Fibroblast of the aortic adventitia (primary cell): ENCODE measurements at regions not wholly inside any gene's neighbourhood (a gene's known extent, or its start where the extent isn't known, plus 50 kb on each side); places are given as distances from the start of the nearest gene placed in this dataset.

Experiments
- DNase-seq: peaks from one replicate; pipeline ENCODE4 v3.0.0-alpha.2; 2010; ENCODE audit warnings: low read depth
- H3K4me3 ChIP-seq: 2 replicates; pipeline ENCODE4 v1.5.1; 2011; ENCODE audit warnings: low read depth, mild to moderate bottlenecking, control low read depth, low read length, moderate library complexity
- CTCF ChIP-seq: IDR thresholded peaks from 2 replicates; pipeline ENCODE4 v1.5.1; 2011; ENCODE audit warnings: mild to moderate bottlenecking, low read length, control low read depth, inconsistent platforms; ENCODE audit not compliant: insufficient read depth

DNA sequence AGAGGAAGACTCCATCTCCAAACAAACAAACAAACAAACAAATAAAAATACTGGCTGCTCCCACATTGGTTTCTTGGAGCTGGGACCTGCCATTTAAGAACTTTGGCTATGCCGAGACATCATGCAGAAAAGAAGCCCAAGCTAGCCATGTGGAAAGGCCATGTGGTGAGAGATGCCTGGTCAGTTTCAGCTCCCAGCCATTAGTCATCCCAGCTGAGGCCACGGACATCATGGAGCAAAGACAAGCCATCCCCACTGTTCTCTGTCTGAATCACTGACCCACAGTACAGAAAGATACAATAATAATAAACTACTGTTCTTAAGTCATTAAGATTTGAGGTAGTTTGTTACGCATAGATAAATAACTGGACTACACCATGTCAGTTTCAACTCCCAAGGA is 70.0 kb upstream of the PCBD1 start:
- DNase-seq, result no peak
- TF ChIP-seq CTCF, result no peak
- H3K4me3 ChIP-seq, result no peak overlapping the region

DNA sequence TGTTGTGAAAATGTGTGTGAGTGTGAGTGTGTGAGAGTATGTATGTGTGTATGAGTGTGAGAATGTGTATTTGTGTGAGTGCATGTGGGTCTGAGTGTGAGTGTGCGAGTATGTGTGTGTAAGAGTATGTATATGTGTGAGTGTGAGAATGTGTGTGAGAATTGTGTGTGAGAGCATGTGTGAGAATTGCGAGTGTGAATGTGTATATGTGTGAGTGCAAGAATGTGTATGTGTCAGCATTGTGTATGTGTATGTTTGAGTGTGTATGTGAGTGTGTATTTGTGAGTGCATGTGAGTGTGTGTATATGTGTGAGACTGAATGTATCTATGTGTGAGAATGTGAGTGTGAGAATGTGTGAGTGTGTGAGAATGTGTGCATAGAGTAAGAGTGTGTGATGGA is 72.0 kb upstream of the PCBD1 start:
- H3K4me3 ChIP-seq, result no peak overlapping the region
- DNase-seq, result no peak
- TF ChIP-seq CTCF, result no peak

GRCh38 chr10:70960783-70961570 is 72.6 kb upstream of the PCBD1 start:
- H3K4me3 ChIP-seq, result no peak overlapping the region
- DNase-seq, result no peak
- TF ChIP-seq CTCF, result no peak

DNA sequence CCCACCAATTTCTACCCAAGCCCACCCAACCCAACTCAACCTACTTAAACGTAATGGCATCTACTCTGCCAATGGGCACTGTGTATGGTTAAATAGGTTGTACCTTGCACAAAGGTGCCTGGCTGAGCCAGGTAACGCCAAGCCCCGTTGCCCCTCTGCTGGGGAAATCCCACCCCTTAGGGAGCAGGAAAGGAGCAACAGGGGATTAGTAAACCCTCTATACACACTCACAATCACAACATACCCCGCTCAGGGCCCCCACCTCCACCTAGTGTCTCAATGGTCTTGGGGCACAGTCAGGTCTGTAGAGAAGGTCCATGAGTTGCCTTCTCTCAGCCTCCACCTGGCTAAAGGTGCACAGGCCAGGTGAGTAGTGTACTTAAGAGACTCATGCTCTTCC is 74.3 kb upstream of the PCBD1 start:
- H3K4me3 ChIP-seq, result no peak overlapping the region
- TF ChIP-seq CTCF, result no peak
- no peak for DNase-seq

GRCh38 chr10:70963271-70963670 is 74.9 kb upstream of the PCBD1 start:
- DNase-seq, result no peak
- no peak for TF ChIP-seq CTCF
- no peak overlapping the region for H3K4me3 ChIP-seq

- TF ChIP-seq CTCF, result no peak
These were observed 75.9 kb upstream of the PCBD1 start for GRCh38 chr10:70964245-70964644.

GRCh38 chr10:70964881-70965280 is 76.5 kb upstream of the PCBD1 start:
- TF ChIP-seq CTCF, result no peak
- H3K4me3 ChIP-seq, result no peak overlapping the region

More at GRCh38 chr10:70964245-70964644, 75.9 kb upstream of the PCBD1 start:
- H3K4me3 ChIP-seq, result no peak overlapping the region
- DNase-seq, result no peak

More at GRCh38 chr10:70964881-70965280, 76.5 kb upstream of the PCBD1 start:
- DNase-seq, result no peak
